NCI-H82 treated with DMSO at 0.1 percent for 48 hours (cell line): ENCODE measurements at regions not wholly inside any gene's neighbourhood (a gene's known extent, or its start where the extent isn't known, plus 50 kb on each side); places are given as distances from the start of the nearest gene placed in this dataset.

Source experiments
- DNase-seq: peaks from one replicate; lab custom pipeline; 2025; ENCODE audit not compliant: unreplicated experiment; lab: John Stamatoyannopoulos, UW

DNA sequence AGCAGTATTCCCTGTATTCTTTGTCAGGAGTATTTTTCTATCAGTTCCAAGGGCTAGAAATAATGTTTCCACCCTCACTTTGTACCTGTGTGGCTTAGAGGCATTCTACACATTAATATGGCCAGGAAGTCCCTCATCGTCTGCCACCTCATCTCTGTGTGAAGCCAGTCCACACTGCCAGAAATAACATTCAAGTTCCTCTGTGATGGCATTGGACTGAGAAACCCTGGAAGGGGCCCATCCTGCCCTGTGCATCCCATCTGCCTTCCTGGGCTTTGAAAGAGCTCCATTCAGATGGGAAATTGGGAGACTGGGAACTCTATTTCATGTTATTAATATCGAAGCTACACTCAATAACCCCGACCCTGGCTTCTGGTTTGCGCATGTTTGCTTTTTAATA is 497.2 kb upstream of the CDH5 start:
- DNase-seq: no peak

GRCh38 chr16:65867276-65867960 is 499.1 kb upstream of the CDH5 start:
- peak; percentile 37 for DNase-seq

GRCh38 chr16:65863236-65863635 is 503.3 kb upstream of the CDH5 start:
- no peak for DNase-seq

DNA sequence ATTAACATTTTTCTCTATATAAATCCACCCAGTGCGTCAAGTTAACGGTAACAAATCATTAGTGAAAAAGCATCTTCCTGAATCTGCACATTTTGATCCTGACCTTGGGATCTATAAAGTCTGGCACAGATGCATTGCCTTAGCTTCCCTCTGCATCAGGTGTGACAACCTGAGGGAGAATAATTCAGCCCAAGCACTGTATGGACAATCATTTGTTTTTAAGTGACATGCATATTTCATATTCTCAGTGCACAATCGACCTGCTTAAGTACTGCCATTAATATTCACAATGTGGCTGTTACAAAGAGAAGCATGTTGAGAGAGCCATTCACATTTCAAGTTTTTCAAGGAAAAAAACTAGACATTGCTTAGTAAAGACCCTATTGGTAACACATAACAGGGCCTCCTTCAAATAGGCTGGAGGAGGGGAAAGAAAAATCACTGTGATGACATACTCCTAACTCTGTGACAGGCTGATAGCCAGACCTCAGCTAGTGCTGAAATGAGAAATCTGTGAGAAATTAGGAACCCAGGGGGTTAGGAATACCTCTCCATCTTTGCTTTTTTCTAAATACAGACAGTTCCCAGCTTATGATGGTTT is 505.3 kb upstream of the CDH5 start:
- no peak for DNase-seq

DNA sequence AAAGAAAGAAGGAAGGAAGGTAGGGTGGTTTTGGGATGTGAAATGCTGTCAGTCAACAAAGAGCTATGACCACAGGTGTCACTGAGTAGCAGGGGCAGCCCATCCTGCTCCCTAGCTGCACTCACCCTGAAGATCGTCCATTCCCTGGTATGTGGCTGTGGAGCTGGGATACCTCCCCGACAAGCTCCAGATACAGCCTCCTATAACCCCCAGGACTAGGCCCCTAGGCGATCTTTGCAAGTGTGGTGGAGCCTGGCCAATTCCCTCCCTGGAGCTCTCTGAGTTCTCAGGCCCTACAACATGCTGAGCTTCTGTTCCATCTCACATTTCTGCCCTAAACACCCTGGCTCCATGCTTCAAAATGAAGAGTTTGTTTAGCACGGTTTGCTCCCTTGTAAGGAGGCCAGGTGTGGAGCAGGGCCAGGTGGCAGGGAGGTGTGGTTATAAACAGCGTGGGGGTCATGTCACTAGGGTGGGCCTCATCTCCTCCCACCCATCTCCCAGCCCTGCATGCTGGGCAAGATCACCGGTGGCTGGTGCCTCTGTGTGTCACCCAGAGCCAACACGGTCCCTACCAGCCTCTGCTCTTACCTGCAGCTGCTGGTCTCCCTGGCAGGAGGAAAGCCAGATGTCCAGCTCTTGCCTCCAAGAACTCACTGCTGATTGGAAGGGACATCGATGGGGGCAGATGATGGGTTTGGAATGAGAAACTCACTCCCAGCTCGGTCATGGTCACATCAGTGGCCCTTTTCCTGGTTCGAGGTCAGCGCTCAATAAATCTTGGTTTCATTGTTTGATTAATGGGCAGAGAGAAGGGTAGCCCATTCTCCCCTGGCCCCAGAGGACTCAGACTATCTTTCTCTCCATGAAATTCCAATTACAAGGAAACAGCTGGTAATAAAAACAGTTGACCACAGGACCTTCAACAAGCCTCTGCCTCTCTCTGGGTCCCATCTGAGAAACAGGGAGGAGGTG is 511.0 kb upstream of the CDH5 start:
- DNase-seq: no peak

GRCh38 chr16:65846210-65846602 is 520.3 kb upstream of the CDH5 start:
- no peak for DNase-seq

DNA sequence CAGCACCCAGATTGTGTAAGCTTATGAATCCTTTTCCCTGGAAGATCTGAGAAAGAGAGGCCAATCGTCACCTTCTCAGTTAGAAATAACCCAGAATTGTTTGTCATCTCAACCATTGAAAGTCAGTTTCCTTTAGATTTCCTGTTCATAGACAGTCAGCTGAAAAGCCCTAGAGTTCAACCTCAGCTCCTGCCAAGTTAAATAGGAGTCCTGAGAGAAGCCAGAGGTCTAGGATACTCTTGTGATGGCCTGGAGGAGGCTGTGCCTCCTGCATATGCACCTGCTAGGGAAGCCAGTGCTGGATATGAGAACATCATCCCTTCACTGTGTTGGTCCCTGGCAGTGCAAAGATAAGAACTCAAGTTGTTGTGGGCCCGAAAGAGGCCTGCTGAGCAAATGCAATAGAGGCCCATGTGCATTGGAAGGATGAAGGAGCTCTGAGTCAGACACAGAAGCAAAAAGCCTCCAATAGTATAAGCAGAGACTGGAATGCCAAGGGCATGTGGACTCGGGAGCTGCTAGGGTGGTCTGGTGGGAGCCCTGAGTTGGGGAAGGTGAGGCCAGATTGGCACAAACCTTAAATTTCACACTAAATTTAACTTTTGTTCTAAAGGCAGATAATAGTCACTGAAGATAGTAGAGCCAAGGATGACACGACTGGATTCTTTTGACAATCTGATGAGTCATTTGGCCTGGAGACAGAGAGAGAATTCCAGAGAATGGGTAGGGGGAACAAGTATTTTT is 520.9 kb upstream of the CDH5 start:
- no peak for DNase-seq

DNA sequence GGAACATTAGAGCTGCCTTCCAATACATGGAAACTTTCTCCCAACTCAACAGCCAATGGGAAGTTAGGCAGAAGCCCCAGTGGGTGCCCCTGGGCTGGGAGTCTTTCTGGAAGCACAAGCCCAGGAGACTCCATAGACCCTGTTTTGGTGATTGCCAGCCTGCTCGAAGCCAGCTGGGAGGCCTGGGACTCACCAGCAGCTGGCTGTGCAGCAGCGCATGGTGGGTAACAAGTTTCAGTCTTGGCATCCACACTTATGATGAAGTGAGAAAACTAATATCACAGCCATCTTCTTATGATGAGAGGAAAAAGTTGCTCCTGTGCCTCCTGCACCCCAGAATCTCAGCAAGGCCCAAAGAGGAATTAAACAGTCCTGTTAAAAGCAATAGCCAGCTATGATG is 522.5 kb upstream of the CDH5 start:
- DNase-seq: no peak

DNA sequence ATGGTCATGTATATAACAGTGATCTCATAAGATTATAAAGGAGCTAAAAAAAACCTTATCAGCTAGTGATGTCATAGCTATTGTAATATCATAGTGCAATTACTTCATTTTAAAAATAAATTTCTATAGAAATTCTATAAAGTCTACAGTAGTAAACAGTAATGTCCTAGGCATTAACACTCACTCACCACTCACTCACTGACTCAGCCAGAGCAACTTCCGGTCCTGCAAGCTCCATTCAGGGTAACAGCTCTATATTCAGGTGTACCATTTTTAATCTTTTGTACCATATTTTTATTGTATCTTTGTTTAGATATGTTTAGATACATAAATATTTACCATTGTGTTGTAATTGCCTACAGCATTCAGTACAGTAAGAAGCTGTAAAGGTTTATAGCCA is 524.4 kb upstream of the CDH5 start:
- no peak for DNase-seq

- DNase-seq: no peak
Measured at GRCh38 chr16:65838001-65838400, 528.5 kb upstream of the CDH5 start.

- no peak for DNase-seq
Measured at GRCh38 chr16:65837464-65837863, 529.0 kb upstream of the CDH5 start.

DNA sequence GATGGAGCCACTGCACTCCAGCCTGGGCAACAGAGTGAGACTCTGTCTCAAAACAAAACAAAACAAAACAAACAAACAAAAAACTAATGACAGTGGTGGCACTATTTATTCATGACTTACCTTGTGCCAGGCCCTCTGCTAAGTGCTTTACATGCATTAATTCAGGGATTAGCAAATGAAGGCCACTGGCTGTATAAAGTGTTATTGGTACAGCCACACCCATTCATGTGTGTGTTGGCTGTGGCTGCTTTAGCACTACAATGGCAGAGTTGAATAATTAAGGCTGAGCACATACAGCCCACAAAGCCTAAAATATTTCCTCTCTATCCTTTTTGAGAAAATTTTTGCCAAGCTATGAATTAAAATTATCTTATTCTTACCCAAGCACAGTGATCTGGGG is 531.8 kb upstream of the CDH5 start:
- no peak for DNase-seq

DNA sequence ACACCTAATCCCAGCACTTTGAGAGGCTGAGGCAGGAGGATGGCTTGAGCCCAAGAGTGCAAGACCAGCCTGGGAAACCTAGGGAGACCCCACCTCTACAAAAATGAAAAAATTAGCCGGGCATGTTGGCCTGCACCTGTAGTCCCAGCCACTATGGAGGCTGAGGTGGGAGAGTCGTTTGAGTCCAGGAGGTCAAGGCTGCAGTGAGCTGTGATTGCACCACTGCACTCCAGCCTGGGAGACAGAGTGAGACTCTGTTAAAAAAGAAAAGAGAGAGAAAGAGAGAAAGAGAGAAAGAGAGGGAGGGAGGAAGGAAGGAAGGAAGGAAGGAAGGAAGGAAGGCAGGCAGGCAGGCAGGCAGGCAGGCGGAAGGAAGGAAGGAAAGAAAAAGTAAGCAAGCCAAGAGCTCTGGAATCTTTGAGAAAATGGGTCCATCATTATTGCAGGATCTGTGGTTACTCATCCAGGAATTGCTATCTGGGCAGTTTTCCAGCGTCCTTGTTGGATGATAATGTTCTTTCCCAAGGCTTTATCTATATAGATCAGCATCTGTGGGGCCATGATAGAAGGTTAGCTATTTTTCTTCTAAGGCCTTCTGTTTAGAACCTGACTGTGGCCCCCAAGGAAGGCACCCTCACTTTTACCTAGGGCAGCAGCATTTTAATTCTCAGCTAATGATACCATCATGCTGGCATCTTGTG is 533.2 kb upstream of the CDH5 start:
- no peak for DNase-seq

- no peak for DNase-seq
Measured at GRCh38 chr16:65832679-65833078, 533.8 kb upstream of the CDH5 start.

DNA sequence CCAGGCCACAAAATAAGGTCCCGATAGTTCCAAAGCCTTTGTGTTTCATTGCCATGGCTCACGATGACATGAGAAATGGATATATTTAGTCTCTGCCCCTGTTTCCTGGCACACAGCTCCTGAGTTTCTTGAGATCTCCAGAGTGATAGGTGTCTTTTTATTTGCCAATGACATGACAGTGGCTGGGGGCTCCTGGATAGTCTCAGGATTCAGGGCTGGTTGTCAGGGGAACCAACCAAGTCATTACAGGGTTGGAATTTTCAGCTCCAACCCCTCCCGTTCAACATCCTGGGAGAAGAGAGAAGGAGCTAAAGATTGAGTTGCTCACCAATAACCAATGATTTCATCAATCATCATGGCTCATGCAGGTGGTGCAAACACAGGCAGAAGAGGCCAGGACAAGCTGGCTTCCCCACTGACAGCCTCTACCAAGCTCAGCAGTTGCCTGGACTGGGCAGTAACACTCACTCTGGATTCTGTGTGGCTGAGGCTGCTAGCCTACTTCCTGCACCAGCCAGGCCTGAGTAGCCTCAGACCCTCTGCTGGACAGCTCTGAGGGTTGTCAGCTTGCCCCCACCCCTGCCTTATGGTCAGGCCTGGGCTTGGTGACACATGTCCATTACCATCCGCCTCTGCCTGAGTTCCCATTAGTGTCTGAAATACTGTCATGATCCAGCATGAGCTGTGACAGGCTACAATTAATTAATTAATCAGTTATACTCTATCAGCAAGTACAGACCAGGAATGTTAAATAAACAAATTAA is 534.4 kb upstream of the CDH5 start:
- DNase-seq: no peak

DNA sequence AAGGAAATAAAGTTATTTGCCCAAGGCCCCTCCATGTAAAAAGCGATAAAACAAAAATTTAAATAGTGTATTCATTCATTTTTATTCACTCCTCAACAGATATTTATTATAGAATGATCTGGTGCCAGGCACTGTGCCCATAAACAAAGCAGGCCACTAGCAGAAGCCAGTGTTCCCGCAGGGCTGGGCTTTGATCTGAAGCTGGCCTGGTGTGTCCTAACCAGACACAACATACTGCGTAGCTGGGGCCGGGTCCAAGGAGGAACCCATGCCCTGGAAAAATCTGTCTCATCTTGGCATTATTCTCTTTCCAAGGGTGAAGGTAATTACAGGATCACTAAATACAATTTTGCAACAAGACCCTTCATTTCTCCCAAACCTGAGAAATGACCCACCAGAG is 537.4 kb upstream of the CDH5 start:
- DNase-seq: no peak

DNA sequence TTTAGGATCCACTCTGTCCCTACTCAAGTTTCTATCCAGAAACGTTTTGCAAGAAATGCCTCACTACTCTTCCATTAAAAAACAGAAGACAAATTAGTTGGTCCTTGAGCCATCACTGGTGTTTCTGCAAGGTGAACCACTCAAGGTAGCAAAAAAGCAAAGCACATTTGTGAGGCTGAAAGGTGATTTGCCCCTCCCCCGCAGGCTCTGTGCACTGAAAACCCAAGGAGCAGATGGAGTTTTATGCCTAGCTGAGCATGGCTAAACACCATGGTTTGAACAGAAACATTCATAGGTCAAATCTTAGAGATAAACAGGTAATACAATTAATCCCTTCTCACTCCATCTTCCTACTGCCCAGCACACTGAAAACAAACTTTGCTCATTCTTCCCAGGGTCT is 538.2 kb upstream of the CDH5 start:
- DNase-seq: no peak

- DNase-seq: no peak
Measured at GRCh38 chr16:65827231-65827630, 539.3 kb upstream of the CDH5 start.

- DNase-seq: no peak
Measured at GRCh38 chr16:65825191-65825856, 541.2 kb upstream of the CDH5 start.
